Suppressor macrophage treated with lipopolysaccharide for 1 hour (primary cell): ENCODE measurements at regions not wholly inside any gene's neighbourhood (a gene's known extent, or its start where the extent isn't known, plus 50 kb on each side); places are given as distances from the start of the nearest gene placed in this dataset.

ENCODE experiments used
- DNase-seq, 3 donors: peaks; one replicate each; pipeline ENCODE4 v3.0.0-alpha.2; 2020 to 2022

DNA sequence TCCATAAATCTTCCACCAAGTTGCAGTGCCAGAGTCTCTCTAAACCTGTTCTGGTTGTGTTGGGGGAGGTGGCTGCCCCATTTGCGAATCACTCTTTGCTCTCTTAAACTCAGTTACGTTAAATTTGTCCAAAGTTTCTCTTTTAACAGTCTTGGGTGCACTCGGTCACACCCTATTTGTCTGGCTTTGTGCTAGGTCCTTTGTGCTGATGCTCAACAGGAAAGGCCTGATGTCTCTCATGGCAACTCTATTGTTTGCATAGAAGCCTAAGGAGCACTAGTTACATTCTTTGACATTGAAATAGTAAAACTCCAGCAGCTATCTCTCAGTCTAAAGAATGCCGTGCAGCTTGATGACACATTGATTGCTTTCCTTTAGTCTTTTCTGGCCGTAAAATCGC, 105.1 kb downstream of the TRMT11 start:
- DNase-seq, result no peak

- no peak for DNase-seq
Measured at GRCh38 chr6:126093108-126093507, 106.8 kb downstream of the TRMT11 start.

- no peak for DNase-seq
Measured at GRCh38 chr6:126094411-126094810, 108.1 kb downstream of the TRMT11 start.

- DNase-seq, result no peak
Measured at GRCh38 chr6:126100386-126100785, 114.0 kb downstream of the TRMT11 start.

DNA sequence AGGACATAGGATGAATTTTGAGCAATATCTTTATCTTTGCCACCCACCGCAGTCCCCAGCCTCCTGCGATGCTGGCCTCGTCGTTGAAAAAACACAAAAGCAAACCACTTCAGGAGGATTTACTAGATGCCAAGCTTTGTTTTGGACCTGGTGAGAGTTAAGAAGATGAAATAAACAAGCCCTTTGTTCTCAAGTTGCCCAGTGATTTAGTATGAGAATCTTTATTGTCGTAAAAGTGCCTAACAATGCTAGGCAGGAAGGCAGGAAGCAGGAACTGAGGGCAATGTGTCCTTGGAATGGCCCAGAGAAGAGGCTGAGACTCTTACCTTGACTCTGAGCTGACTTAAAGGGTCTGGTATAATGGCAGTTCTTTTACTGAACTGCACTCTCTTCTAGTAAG, 116.0 kb downstream of the TRMT11 start:
- DNase-seq, result no peak

DNA sequence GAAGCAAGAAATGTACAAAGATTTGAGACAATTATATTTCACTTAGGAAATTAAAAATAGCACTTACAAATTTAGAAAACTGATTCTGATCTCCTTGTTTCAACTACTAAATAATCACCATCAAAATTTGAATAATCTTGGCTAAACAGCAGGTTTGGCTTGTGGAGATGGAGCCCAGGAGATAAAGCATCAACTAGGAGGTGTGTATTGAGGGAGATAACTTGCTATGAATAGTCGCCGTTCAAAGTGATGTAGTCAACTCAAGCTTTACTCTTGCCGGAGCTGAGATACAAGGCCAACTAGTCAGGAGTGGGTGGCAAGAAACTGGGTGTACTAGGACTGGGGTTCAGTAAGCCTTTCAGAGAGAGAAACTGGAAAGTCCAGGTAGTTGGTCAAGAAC, 117.7 kb downstream of the TRMT11 start:
- DNase-seq, result no peak

GRCh38 chr6:126107475-126108166, 121.3 kb downstream of the TRMT11 start:
- DNase-seq, result no peak

DNA sequence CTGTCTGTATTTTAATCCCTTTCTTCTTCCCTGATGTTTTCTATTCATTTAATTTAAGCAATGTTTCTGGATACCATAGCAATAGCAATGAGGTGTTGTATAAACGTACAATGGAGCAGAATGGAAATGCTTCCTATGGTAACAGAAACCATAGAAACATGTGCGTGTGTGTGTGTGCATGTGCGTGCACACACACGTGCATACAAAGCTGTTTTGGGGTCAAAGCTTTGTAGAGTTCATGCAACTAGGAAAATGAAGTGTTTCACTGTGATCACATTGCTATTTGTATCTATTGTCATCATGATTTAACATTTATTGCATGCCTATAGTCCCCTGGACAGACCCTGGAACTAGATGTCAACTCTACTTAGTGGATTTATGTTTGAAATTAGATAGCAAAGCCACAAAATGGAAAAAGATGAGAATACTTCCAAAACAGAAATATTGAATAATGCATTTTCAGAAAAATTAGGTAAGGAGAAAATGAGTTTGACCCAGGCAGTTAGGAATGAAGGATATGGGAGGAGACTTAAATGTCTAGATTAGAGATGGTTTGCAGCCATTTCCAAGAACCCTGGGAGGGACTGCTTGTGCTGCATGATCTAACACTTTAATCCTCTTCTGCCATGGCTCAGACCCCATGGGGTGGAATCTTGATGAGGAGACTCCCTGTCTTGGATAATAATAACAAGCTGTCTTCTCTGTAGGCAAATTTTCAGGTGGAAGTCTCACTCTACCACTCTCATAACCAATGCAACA, 124.4 kb downstream of the TRMT11 start:
- no peak for DNase-seq

- no peak for DNase-seq
Measured at GRCh38 chr6:126111327-126111726, 125.0 kb downstream of the TRMT11 start.

DNA sequence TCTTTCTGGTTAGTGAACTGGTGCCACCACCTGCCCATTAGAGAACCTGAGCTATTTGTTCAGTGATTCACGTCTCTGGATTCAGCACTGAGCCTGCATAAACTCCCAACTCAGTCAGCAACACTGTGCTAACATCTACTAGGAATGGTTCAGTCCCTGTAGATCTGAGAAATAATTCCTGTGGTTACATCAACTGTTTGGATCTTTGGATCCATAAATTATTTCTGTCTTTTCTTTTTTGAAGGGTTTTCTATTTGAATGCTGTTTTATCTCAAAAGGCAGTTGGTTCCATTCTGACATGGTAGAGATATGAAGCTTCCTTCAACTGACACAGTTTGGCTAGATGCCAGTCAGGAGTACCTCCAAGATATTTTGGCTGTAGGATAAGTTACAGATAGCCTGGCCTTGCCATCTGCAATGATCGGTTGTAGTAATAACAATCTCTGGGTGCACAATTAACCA, 125.9 kb downstream of the TRMT11 start:
- no peak for DNase-seq

DNA sequence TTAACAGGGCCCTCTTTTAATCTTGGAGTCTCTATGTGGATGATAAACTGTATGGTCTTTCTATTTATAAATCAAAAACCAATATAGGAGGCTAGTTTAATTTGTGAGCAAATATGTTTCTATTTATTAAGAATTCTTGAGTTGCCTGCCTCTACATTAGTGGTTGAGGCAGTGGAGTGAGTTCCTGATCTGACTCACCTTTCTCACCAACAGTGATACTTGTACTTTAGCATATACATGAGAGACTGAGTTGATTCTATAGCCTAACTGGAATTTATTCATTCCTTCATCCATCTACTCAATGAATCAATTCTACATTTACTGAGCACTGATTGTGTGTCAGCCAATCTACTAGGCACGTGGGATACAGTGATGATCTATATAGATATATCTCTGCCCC, 126.9 kb downstream of the TRMT11 start:
- DNase-seq, result no peak

DNA sequence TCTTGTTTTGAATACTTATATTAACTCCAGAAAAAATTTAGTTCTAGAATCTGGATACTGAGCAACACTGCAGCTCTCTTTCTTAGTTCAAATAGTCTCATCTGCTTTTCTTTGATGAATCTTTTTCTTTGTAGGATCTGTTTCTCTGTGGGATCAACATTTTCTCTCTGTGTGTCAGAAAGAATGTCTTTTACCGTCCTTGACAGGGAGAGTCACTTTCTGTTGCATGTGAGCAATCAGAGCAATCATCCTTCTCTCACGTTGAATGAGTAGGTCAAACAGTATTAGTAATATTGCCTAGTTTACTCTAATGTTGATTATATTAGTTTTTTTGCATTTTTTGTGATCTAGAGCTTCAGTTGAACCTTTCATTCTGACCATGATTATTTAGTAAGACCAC, 130.9 kb downstream of the TRMT11 start:
- no peak for DNase-seq

DNA sequence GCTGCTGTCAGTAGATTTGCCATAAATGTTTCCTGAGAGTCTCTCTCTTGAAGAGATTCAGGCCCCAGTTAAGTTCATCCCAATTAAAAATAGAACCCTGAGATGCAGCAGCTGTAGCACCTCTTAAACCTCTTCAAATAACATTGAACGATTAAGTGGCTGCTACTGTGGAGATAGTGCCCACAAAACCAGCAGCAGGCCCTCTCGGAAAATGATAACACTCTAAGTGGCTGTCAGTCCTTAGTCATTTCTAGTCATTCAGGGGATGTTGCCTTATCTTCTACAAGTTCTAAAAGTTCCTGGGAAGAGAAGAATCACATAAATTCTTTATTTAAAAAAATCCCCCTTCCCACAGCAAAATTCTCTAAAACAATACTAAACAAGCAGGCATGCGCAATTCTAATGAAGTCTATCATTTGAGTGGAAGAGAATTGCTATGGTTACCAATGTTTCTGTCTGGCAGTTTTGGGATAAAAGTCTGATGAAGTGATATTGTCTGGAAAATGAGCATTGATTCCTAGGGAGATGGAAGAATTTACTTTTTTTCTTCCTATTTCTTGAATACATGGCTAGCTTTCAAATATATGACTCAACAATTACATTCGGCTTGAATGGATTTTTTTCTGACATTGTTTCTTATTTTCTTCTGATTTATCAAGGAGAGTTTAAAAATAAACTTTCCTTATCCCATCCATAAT, 131.9 kb downstream of the TRMT11 start:
- no peak for DNase-seq

DNA sequence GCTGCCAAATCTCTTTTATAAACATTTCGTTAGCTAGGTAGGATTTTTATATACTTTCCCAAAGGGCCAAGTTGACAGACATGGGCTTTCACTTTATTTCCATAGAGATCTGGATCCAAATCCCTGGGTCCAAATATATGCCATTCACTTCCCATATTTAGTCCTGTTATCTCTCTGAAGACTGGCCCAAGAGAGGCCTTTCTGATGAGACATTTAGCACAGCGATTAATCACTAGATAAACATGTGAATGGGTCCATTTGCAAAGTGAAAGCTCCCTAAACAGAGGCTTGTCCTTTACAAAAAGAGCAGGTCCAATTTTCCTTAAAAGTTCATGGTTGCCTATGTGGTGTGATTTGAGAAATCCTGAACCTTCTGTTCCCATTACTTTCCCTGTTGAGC, 132.6 kb downstream of the TRMT11 start:
- DNase-seq, result no peak

GRCh38 chr6:126123226-126123625, 136.9 kb downstream of the TRMT11 start:
- no peak for DNase-seq

GRCh38 chr6:126127659-126128058, 141.3 kb downstream of the TRMT11 start:
- DNase-seq, result no peak

DNA sequence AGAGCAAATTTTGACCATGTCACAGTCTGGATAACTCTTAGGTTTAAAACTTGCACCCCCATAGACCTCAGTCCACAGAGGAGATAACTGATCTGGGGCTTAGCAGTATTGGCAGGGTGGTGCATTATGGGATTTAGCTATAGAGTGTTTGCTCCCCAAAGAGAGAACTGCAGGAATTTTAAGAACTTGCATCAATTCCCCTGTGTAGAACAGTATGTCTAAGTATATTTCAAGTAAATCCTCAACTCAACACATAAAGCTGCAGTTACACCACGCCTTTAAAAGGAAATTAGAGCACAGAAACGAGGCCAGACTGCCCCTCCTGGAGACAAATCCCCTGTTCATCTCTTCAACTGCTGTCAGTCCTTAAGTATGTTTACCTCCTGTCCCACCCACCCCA, 144.9 kb downstream of the TRMT11 start:
- no peak for DNase-seq

DNA sequence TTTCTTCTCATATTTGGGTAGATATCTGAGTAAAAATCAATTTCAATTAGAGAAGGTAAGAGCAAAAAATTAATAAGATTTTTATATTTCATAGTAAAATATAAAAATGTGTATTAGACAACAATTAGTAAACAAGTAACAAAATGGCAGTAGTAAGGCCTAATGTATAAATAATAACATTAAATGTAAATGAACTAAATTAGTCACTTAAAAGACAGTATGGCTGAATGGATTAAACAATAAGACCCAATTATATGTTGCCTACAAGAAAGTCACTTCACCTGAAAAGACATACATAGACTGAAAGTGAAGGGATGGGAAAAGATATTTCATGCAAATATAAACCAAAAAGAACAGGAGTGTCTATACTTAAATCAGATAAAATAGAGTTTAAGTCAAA, 147.6 kb downstream of the TRMT11 start:
- no peak for DNase-seq

DNA sequence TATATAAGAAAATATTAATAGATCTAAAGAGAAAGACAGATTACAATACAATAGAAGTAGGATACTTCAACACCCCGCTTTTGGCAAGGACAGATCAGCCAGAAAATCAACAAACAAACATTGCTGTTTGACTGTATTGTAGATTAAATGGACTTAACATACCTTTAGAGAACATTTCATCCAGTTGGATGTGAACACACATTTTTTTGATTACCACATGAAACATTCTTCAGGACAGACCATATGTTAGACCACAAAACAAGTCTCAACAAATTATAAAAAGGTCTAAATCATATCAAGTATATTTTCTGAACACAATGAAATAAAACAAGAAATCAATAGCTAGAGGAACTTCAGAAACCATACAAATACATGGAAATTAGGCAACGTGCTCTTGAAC, 148.2 kb downstream of the TRMT11 start:
- DNase-seq, result no peak

GRCh38 chr6:126140015-126140414, 153.7 kb downstream of the TRMT11 start:
- DNase-seq, result no peak

DNA sequence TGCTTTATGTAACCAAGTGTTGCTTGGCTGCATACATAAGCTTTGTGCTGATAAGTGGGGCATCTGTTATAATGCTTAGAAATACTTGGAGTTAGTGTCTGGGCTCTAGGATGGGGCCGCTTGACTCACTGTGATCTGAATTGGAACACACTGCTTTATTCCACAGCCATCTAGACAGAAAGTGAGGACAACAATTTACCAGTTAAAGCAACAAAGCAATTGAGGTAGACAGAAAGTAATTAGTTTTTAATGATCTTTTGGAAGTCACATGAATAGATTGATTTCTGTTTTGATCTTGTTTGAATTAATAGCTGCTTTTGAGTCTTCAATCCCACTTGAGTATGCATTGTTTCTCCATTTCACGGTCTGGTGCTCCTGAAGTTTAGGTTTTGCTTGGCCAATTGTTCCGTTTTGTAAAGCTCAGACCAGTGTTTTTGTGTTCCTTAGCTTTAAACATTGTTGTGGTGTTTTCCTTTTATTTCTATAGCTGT, 157.5 kb downstream of the TRMT11 start:
- no peak for DNase-seq

GRCh38 chr6:126145351-126145750, 159.0 kb downstream of the TRMT11 start:
- DNase-seq, result no peak

GRCh38 chr6:126147291-126147815, 161.0 kb downstream of the TRMT11 start:
- no peak for DNase-seq

GRCh38 chr6:126148853-126149252, 162.5 kb downstream of the TRMT11 start:
- DNase-seq, result no peak
